ENCODE measurements at regions not wholly inside any gene's neighbourhood (a gene's known extent, or its start where the extent isn't known, plus 50 kb on each side); places are given as distances from the start of the nearest gene placed in this dataset.

DNA sequence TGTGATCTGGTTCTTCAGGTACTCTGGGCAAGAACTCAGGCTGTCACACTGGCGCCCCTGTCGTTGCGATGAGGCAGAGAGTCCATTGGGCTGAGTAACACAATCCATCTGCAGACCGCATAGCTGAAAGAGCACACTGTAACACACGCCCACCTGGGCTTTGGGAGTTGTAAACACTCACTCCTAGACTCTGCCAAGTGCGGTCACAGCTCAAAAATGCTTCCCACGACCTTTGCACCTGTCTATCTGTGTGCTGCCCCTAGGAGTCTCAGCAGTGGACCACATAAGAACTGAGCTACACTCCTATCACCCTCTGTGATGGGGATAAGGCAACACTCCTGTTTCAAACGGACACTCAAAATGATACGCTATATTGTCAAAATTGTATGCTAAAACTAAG lies 2028.3 kb downstream of the PCDH7 start:
- no peak for DNase-seq (ENCODE audit: unreplicated experiment)
- ChIA-PET CTCF (interaction anchor here (0.7 kb wide), 1 partner anchor 1395 kb away, joined by 3 read pairs; no protein-coding TSS in a partner anchor), POLR2A (interaction anchor here (0.6 kb wide), 1 partner anchor 319 kb away, joined by 3 read pairs; no protein-coding TSS in a partner anchor)

GRCh38 chr4:32752962-32753361 lies 2032.8 kb downstream of the PCDH7 start:
- Mint-ChIP-seq H3K9me3 (ENCODE audit: unreplicated experiment) (peaks cover 19% of the 10 kb centered on the region), H3K36me3 (ENCODE audit: insufficient read depth, unreplicated experiment) (peaks cover 7% of the 10 kb centered on the region), H3K4me1 (ENCODE audit: insufficient read depth, unreplicated experiment) (no peaks in the 10 kb centered on the region), H3K4me3 (ENCODE audit: unreplicated experiment) (no peak overlapping the region), H3K27me3 (ENCODE audit: insufficient read depth, unreplicated experiment) (no peaks in the 10 kb centered on the region), H3K27ac (ENCODE audit: low read depth, unreplicated experiment) (no peak overlapping the region)
- BruUV-seq (replicated peaks), result no TSS peak
- ChIA-PET POLR2A (no interaction called here), CTCF (interaction anchor here (1.0 kb wide), 1 partner anchor 15 kb away, joined by 4 read pairs; no protein-coding TSS in a partner anchor)
- no peak for DNase-seq (ENCODE audit: unreplicated experiment)
- TF ChIP-seq, protein P1, sequence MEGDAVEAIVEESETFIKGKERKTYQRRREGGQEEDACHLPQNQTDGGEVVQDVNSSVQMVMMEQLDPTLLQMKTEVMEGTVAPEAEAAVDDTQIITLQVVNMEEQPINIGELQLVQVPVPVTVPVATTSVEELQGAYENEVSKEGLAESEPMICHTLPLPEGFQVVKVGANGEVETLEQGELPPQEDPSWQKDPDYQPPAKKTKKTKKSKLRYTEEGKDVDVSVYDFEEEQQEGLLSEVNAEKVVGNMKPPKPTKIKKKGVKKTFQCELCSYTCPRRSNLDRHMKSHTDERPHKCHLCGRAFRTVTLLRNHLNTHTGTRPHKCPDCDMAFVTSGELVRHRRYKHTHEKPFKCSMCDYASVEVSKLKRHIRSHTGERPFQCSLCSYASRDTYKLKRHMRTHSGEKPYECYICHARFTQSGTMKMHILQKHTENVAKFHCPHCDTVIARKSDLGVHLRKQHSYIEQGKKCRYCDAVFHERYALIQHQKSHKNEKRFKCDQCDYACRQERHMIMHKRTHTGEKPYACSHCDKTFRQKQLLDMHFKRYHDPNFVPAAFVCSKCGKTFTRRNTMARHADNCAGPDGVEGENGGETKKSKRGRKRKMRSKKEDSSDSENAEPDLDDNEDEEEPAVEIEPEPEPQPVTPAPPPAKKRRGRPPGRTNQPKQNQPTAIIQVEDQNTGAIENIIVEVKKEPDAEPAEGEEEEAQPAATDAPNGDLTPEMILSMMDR (IDR thresholded peaks at IDR 0.05; ENCODE audit: unreplicated experiment), result no peak
- intact Hi-C loops (cut with micrococcal nuclease), result no loop called here

More for the DNA sequence above, 2028.3 kb downstream of the PCDH7 start:
- H3K27ac Mint-ChIP-seq (ENCODE audit: low read depth, unreplicated experiment), result no peak overlapping the region
- H3K4me3 Mint-ChIP-seq (ENCODE audit: unreplicated experiment), result no peak overlapping the region
- no TSS peak for BruUV-seq (replicated peaks)
- H3K9me3 Mint-ChIP-seq (ENCODE audit: unreplicated experiment), result no peaks in the 10 kb centered on the region
- intact Hi-C loops (cut with micrococcal nuclease), result no loop called here
- H3K36me3 Mint-ChIP-seq (ENCODE audit: insufficient read depth, unreplicated experiment), result no peaks in the 10 kb centered on the region
- peaks cover 6% of the 10 kb centered on the region for H3K4me1 Mint-ChIP-seq (ENCODE audit: insufficient read depth, unreplicated experiment)
- TF ChIP-seq, protein P1 (IDR thresholded peaks at IDR 0.05; ENCODE audit: unreplicated experiment), result no peak
- no peaks in the 10 kb centered on the region for H3K27me3 Mint-ChIP-seq (ENCODE audit: insufficient read depth, unreplicated experiment)

- BruUV-seq (replicated peaks), result no TSS peak
- H3K4me1 Mint-ChIP-seq (ENCODE audit: insufficient read depth, unreplicated experiment), result no peaks in the 10 kb centered on the region
- POLR2A ChIA-PET, result no interaction called here
- CTCF ChIA-PET, result no interaction called here
- H3K4me3 Mint-ChIP-seq (ENCODE audit: unreplicated experiment), result no peak overlapping the region
- H3K36me3 Mint-ChIP-seq (ENCODE audit: insufficient read depth, unreplicated experiment), result no peaks in the 10 kb centered on the region
- intact Hi-C loops (cut with micrococcal nuclease), result no loop called here
- TF ChIP-seq, protein P1 (IDR thresholded peaks at IDR 0.05; ENCODE audit: unreplicated experiment), result no peak
- H3K27me3 Mint-ChIP-seq (ENCODE audit: insufficient read depth, unreplicated experiment), result no peaks in the 10 kb centered on the region
- DNase-seq (ENCODE audit: unreplicated experiment), result no peak
- H3K27ac Mint-ChIP-seq (ENCODE audit: low read depth, unreplicated experiment), result no peak overlapping the region
- H3K9me3 Mint-ChIP-seq (ENCODE audit: unreplicated experiment), result no peaks in the 10 kb centered on the region
Measured at GRCh38 chr4:32768664-32769389, 2048.7 kb downstream of the PCDH7 start.

GRCh38 chr4:32771491-32771890 lies 2051.3 kb downstream of the PCDH7 start:
- H3K27ac Mint-ChIP-seq (ENCODE audit: low read depth, unreplicated experiment), result peak overlapping the region; percentile 51
- TF ChIP-seq, protein P1 (IDR thresholded peaks at IDR 0.05; ENCODE audit: unreplicated experiment), result no peak
- BruUV-seq (replicated peaks), result no TSS peak

More at GRCh38 chr4:32771491-32771890, 2051.3 kb downstream of the PCDH7 start:
- no peak for DNase-seq (ENCODE audit: unreplicated experiment)
- intact Hi-C loops (cut with micrococcal nuclease), result no loop called here
- POLR2A ChIA-PET, result no interaction called here
- H3K36me3 Mint-ChIP-seq (ENCODE audit: insufficient read depth, unreplicated experiment), result no peaks in the 10 kb centered on the region
- H3K4me1 Mint-ChIP-seq (ENCODE audit: insufficient read depth, unreplicated experiment), result no peaks in the 10 kb centered on the region
- H3K27me3 Mint-ChIP-seq (ENCODE audit: insufficient read depth, unreplicated experiment), result no peaks in the 10 kb centered on the region
- H3K4me3 Mint-ChIP-seq (ENCODE audit: unreplicated experiment), result no peak overlapping the region
- H3K9me3 Mint-ChIP-seq (ENCODE audit: unreplicated experiment), result no peaks in the 10 kb centered on the region
- CTCF ChIA-PET, result no interaction called here

All from MCF 10A (cell line).